ENCODE measurements at regions not wholly inside any gene's neighbourhood (a gene's known extent, or its start where the extent isn't known, plus 50 kb on each side); places are given as distances from the start of the nearest gene placed in this dataset.

GRCh38 chr7:21041252-21041651, 254.6 kb upstream of the SP8 start:
- DNase-seq = no peak

GRCh38 chr7:21041666-21042065, 255.0 kb upstream of the SP8 start:
- no peak for DNase-seq

GRCh38 chr7:21044384-21044783, 257.7 kb upstream of the SP8 start:
- DNase-seq = no peak

GRCh38 chr7:21044913-21045568, 258.4 kb upstream of the SP8 start:
- DNase-seq = no peak

- no peak for DNase-seq
These were observed 265.2 kb upstream of the SP8 start for GRCh38 chr7:21051865-21052264.

- no peak for DNase-seq
These were observed 267.9 kb upstream of the SP8 start for GRCh38 chr7:21054427-21055112.

- no peak for DNase-seq
These were observed 272.4 kb upstream of the SP8 start for GRCh38 chr7:21059069-21059468.

- no peak for DNase-seq
These were observed 276.4 kb upstream of the SP8 start for GRCh38 chr7:21063106-21063505.

- no peak for DNase-seq
These were observed 278.3 kb upstream of the SP8 start for GRCh38 chr7:21064698-21065648.

GRCh38 chr7:21066221-21066620, 279.5 kb upstream of the SP8 start:
- no peak for DNase-seq

- no peak for DNase-seq
These were observed 280.5 kb upstream of the SP8 start for GRCh38 chr7:21067216-21067615.

- DNase-seq = no peak
These were observed 283.9 kb upstream of the SP8 start for GRCh38 chr7:21070571-21071090.

- no peak for DNase-seq
These were observed 285.1 kb upstream of the SP8 start for GRCh38 chr7:21071561-21072501.

GRCh38 chr7:21076054-21076453, 289.4 kb upstream of the SP8 start:
- DNase-seq = no peak

- DNase-seq = no peak
These were observed 289.9 kb upstream of the SP8 start for GRCh38 chr7:21076574-21076973.

- DNase-seq = no peak
These were observed 290.9 kb upstream of the SP8 start for GRCh38 chr7:21077602-21078001.

GRCh38 chr7:21084286-21084685, 297.6 kb upstream of the SP8 start:
- DNase-seq = no peak

- no peak for DNase-seq
These were observed 300.0 kb upstream of the SP8 start for GRCh38 chr7:21086688-21087087.

GRCh38 chr7:21089653-21090052, 303.0 kb upstream of the SP8 start:
- DNase-seq = no peak

GRCh38 chr7:21092766-21093702, 306.3 kb upstream of the SP8 start:
- DNase-seq = no peak

GRCh38 chr7:21094589-21094988, 307.9 kb upstream of the SP8 start:
- DNase-seq = no peak
